Subcutaneous abdominal adipose tissue (tissue), 5 donors: ENCODE measurements at regions not wholly inside any gene's neighbourhood (a gene's known extent, or its start where the extent isn't known, plus 50 kb on each side); places are given as distances from the start of the nearest gene placed in this dataset.

ENCODE experiments used
- H3K27ac ChIP-seq: one replicate; pipeline ENCODE4 v1.7.0; 2013; ENCODE audit warnings: low read depth, mild to moderate bottlenecking, inconsistent platforms, low read length, moderate library complexity
- H3K27me3 ChIP-seq, 5 donors: one replicate each; pipeline ENCODE4 v1.7.0; 2013; ENCODE audit warnings: low read length in 5 of 5, inconsistent platforms in 1 of 5; ENCODE audit not compliant: control insufficient read depth in 5 of 5, insufficient read depth in 4 of 5
- H3K36me3 ChIP-seq, 5 donors: one replicate each; pipeline ENCODE4 v1.7.0; 2013; ENCODE audit warnings: low read length in 5 of 5; ENCODE audit not compliant: control insufficient read depth in 5 of 5, insufficient read depth in 5 of 5
- H3K4me1 ChIP-seq, 5 donors: one replicate each; pipeline ENCODE4 v1.7.0; 2013; ENCODE audit warnings: low read length in 5 of 5, mild to moderate bottlenecking in 3 of 5, moderate library complexity in 1 of 5; ENCODE audit not compliant: control insufficient read depth in 5 of 5, insufficient read depth in 5 of 5
- H3K4me3 ChIP-seq, 5 donors: one replicate each; pipeline ENCODE4 v1.7.0; 2013; ENCODE audit warnings: low read length in 5 of 5, low read depth in 1 of 5
- H3K9ac ChIP-seq, 5 donors: one replicate each; pipeline ENCODE4 v1.7.0; 2013; ENCODE audit warnings: low read length in 5 of 5, mild to moderate bottlenecking in 4 of 5, moderate library complexity in 3 of 5
- H3K9me3 ChIP-seq, 5 donors: one replicate each; pipeline ENCODE4 v1.7.0; 2013; ENCODE audit warnings: low read length in 5 of 5; ENCODE audit not compliant: control insufficient read depth in 5 of 5
- donor health status: healthy.
- donor health status: healthy.
- donor health status: healthy.
- donor health status: healthy.
- donor health status: healthy.

- Histone ChIP-seq H3K27ac (no peak overlapping the region), H3K4me1 (no peaks in the 10 kb centered on the region), H3K9ac (no peak overlapping the region), H3K36me3 (no peaks in the 10 kb centered on the region), H3K4me3 (no peak overlapping the region), H3K9me3 (peaks cover 0 to 4% (median 0%) of the 10 kb centered on the region in 5 donors), H3K27me3 (peaks cover 0 to 5% (median 0%) of the 10 kb centered on the region in 5 donors)
Measured at GRCh38 chr5:2461701-2462691, 289.5 kb downstream of the IRX2 start.

GRCh38 chr5:2460098-2460497 lies 291.4 kb downstream of the IRX2 start:
- Histone ChIP-seq H3K27ac (no peak overlapping the region), H3K9ac (no peak overlapping the region), H3K36me3 (no peaks in the 10 kb centered on the region), H3K4me1 (no peaks in the 10 kb centered on the region), H3K4me3 (no peak overlapping the region), H3K9me3 (peaks cover 0 to 4% (median 0%) of the 10 kb centered on the region in 5 donors), H3K27me3 (peaks cover 0 to 5% (median 0%) of the 10 kb centered on the region in 5 donors)

- Histone ChIP-seq H3K27me3 (peaks cover 0 to 5% (median 0%) of the 10 kb centered on the region in 5 donors), H3K9me3 (peaks cover 0 to 4% (median 0%) of the 10 kb centered on the region in 5 donors), H3K36me3 (no peaks in the 10 kb centered on the region), H3K4me3 (no peak overlapping the region), H3K4me1 (no peaks in the 10 kb centered on the region), H3K27ac (no peak overlapping the region), H3K9ac (no peak overlapping the region)
Measured at GRCh38 chr5:2459251-2459650, 292.2 kb downstream of the IRX2 start.

- Histone ChIP-seq H3K9me3 (peaks cover 0 to 4% (median 0%) of the 10 kb centered on the region in 5 donors), H3K36me3 (no peaks in the 10 kb centered on the region), H3K9ac (no peak overlapping the region), H3K4me1 (no peaks in the 10 kb centered on the region), H3K27me3 (peaks cover 0 to 5% (median 0%) of the 10 kb centered on the region in 5 donors), H3K4me3 (no peak overlapping the region), H3K27ac (no peak overlapping the region)
Measured at GRCh38 chr5:2455878-2456277, 295.6 kb downstream of the IRX2 start.

GRCh38 chr5:2454876-2455275 lies 296.6 kb downstream of the IRX2 start:
- H3K4me3 ChIP-seq, result no peak overlapping the region
- H3K27me3 ChIP-seq, result peaks cover 0 to under 1% (median 0%) of the 10 kb centered on the region in 5 donors
- no peak overlapping the region for H3K27ac ChIP-seq
- peaks cover 0 to 2% (median 0%) of the 10 kb centered on the region in 5 donors for H3K9me3 ChIP-seq
- no peaks in the 10 kb centered on the region for H3K4me1 ChIP-seq
- no peaks in the 10 kb centered on the region for H3K36me3 ChIP-seq
- no peak overlapping the region for H3K9ac ChIP-seq

- Histone ChIP-seq H3K27ac (no peak overlapping the region), H3K9ac (no peak overlapping the region), H3K4me1 (no peaks in the 10 kb centered on the region), H3K27me3 (no peaks in the 10 kb centered on the region), H3K36me3 (no peaks in the 10 kb centered on the region), H3K9me3 (peaks cover 0 to 2% (median 0%) of the 10 kb centered on the region in 5 donors), H3K4me3 (no peak overlapping the region)
Measured at GRCh38 chr5:2453781-2454180, 297.7 kb downstream of the IRX2 start.

GRCh38 chr5:2451100-2451499 lies 300.4 kb downstream of the IRX2 start:
- Histone ChIP-seq H3K9ac (no peak overlapping the region), H3K36me3 (no peaks in the 10 kb centered on the region), H3K4me1 (no peaks in the 10 kb centered on the region), H3K4me3 (no peak overlapping the region), H3K27ac (no peak overlapping the region), H3K27me3 (no peaks in the 10 kb centered on the region), H3K9me3 (peaks cover 0 to 2% (median 0%) of the 10 kb centered on the region in 5 donors)

- no peaks in the 10 kb centered on the region for H3K36me3 ChIP-seq
- H3K9ac ChIP-seq, result no peak overlapping the region
- no peaks in the 10 kb centered on the region for H3K9me3 ChIP-seq
- peak overlapping the region in 1 of 5 donors; percentile 38 for H3K4me3 ChIP-seq
- H3K27me3 ChIP-seq, result no peaks in the 10 kb centered on the region
- H3K4me1 ChIP-seq, result peaks cover 0 to 10% (median 0%) of the 10 kb centered on the region in 5 donors
- no peak overlapping the region for H3K27ac ChIP-seq
Measured at GRCh38 chr5:2442496-2443354, 308.8 kb downstream of the IRX2 start.

GRCh38 chr5:2441495-2442180 lies 309.8 kb downstream of the IRX2 start:
- Histone ChIP-seq H3K9ac (no peak overlapping the region), H3K4me1 (peaks cover 0 to 10% (median 0%) of the 10 kb centered on the region in 5 donors), H3K4me3 (no peak overlapping the region), H3K27me3 (no peaks in the 10 kb centered on the region), H3K9me3 (no peaks in the 10 kb centered on the region), H3K36me3 (no peaks in the 10 kb centered on the region), H3K27ac (no peak overlapping the region)
